Neural crest cell (in vitro differentiated cells): ENCODE measurements at regions not wholly inside any gene's neighbourhood (a gene's known extent, or its start where the extent isn't known, plus 50 kb on each side); places are given as distances from the start of the nearest gene placed in this dataset.

Experiments
- DNase-seq: peaks from one replicate; pipeline ENCODE4 v3.0.0; 2021; ENCODE audit warnings: low read depth, mixed read lengths, low spot score
- H3K27ac Mint-ChIP-seq: one replicate; pipeline ENCODE4 v1.8.0; 2021; ENCODE audit warnings: mild to moderate bottlenecking, mixed read lengths; ENCODE audit not compliant: unreplicated experiment
- H3K27me3 Mint-ChIP-seq: 2 replicates; pipeline ENCODE4 v1.8.0; 2021; ENCODE audit warnings: low read depth, mild to moderate bottlenecking, mixed read lengths
- H3K36me3 Mint-ChIP-seq: 2 replicates; pipeline ENCODE4 v1.8.0; 2021; ENCODE audit warnings: low read depth, mild to moderate bottlenecking, mixed read lengths
- H3K4me1 Mint-ChIP-seq: 2 replicates; pipeline ENCODE4 v1.8.0; 2021; ENCODE audit warnings: mixed read lengths
- H3K4me3 Mint-ChIP-seq: one replicate; pipeline ENCODE4 v1.8.0; 2021; ENCODE audit warnings: mild to moderate bottlenecking, mixed read lengths
- H3K9me3 Mint-ChIP-seq: 2 replicates; pipeline ENCODE4 v1.8.0; 2021; ENCODE audit warnings: mixed read lengths
- TF ChIP-seq, protein P1 (sequence below): fragments of 200-600 bp; sonication (generic); conservative IDR thresholded peaks from 2 replicates; pipeline ENCODE4 v1.5.0; 2021; ENCODE audit warnings: antibody characterized with exemption, mild to moderate bottlenecking

- TF ChIP-seq, protein P1, sequence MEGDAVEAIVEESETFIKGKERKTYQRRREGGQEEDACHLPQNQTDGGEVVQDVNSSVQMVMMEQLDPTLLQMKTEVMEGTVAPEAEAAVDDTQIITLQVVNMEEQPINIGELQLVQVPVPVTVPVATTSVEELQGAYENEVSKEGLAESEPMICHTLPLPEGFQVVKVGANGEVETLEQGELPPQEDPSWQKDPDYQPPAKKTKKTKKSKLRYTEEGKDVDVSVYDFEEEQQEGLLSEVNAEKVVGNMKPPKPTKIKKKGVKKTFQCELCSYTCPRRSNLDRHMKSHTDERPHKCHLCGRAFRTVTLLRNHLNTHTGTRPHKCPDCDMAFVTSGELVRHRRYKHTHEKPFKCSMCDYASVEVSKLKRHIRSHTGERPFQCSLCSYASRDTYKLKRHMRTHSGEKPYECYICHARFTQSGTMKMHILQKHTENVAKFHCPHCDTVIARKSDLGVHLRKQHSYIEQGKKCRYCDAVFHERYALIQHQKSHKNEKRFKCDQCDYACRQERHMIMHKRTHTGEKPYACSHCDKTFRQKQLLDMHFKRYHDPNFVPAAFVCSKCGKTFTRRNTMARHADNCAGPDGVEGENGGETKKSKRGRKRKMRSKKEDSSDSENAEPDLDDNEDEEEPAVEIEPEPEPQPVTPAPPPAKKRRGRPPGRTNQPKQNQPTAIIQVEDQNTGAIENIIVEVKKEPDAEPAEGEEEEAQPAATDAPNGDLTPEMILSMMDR: no peak
- no peaks in the 10 kb centered on the region for H3K36me3 Mint-ChIP-seq
- no peaks in the 10 kb centered on the region for H3K4me1 Mint-ChIP-seq
- no peak overlapping the region for H3K4me3 Mint-ChIP-seq
- DNase-seq: no peak
- no peak overlapping the region for H3K27ac Mint-ChIP-seq
- H3K27me3 Mint-ChIP-seq: peaks cover 3% of the 10 kb centered on the region
- H3K9me3 Mint-ChIP-seq: no peaks in the 10 kb centered on the region
These were observed 326.3 kb downstream of the OSTF1 start for GRCh38 chr9:75414371-75415160.

- Mint-ChIP-seq H3K27me3 (peaks cover 3% of the 10 kb centered on the region), H3K27ac (no peak overlapping the region), H3K4me1 (no peaks in the 10 kb centered on the region), H3K4me3 (no peak overlapping the region), H3K36me3 (no peaks in the 10 kb centered on the region), H3K9me3 (no peaks in the 10 kb centered on the region)
- TF ChIP-seq, protein P1: no peak
- DNase-seq: no peak
These were observed 329.2 kb downstream of the OSTF1 start for GRCh38 chr9:75417471-75417870.

- no peaks in the 10 kb centered on the region for H3K36me3 Mint-ChIP-seq
- H3K27ac Mint-ChIP-seq: no peak overlapping the region
- H3K4me3 Mint-ChIP-seq: no peak overlapping the region
- TF ChIP-seq, protein P1: no peak
- no peaks in the 10 kb centered on the region for H3K4me1 Mint-ChIP-seq
- H3K27me3 Mint-ChIP-seq: peaks cover 3% of the 10 kb centered on the region
- no peak for DNase-seq
- no peaks in the 10 kb centered on the region for H3K9me3 Mint-ChIP-seq
These were observed 330.2 kb downstream of the OSTF1 start for GRCh38 chr9:75418518-75418917.

DNA sequence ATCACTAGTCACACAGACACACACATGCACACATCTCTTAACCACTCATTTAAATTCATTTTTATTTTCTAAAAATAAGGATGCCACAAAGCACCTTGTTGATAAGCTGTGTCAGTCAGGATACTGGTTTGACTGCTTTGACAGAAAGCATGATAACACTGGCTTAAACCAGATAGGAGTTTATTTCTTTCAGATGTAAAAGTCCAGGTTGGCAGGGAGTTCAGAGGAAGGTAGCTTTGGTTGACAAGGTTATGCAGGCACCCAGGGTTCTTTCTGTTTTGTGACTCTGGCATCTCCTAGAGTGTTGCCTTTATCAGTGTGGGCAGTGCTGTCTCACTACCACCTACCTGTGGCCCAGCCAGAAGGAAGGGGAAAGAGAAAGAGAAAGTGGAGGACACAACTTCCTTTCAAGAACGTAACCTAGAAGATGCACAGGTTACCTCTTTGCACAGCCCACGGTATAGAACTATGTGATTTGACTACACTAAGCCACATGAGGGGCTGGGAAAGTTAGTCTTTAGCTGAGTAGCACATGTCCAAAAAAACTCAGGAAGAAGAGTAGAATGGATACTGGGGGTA, 334.7 kb downstream of the OSTF1 start:
- no peak overlapping the region for H3K4me3 Mint-ChIP-seq
- H3K36me3 Mint-ChIP-seq: no peaks in the 10 kb centered on the region
- TF ChIP-seq, protein P1: no peak
- DNase-seq: no peak
- no peak overlapping the region for H3K27ac Mint-ChIP-seq
- peaks cover 3% of the 10 kb centered on the region for H3K27me3 Mint-ChIP-seq
- no peaks in the 10 kb centered on the region for H3K9me3 Mint-ChIP-seq
- H3K4me1 Mint-ChIP-seq: no peaks in the 10 kb centered on the region

GRCh38 chr9:75429531-75430475, 341.5 kb downstream of the OSTF1 start:
- DNase-seq: no peak
- H3K4me3 Mint-ChIP-seq: no peak overlapping the region
- TF ChIP-seq, protein P1: no peak
- H3K4me1 Mint-ChIP-seq: peaks cover 16% of the 10 kb centered on the region
- no peak overlapping the region for H3K27ac Mint-ChIP-seq
- H3K36me3 Mint-ChIP-seq: no peaks in the 10 kb centered on the region
- H3K27me3 Mint-ChIP-seq: peaks cover 3% of the 10 kb centered on the region
- H3K9me3 Mint-ChIP-seq: no peaks in the 10 kb centered on the region
